ENCODE measurements at regions not wholly inside any gene's neighbourhood (a gene's known extent, or its start where the extent isn't known, plus 50 kb on each side); places are given as distances from the start of the nearest gene placed in this dataset.

DNA sequence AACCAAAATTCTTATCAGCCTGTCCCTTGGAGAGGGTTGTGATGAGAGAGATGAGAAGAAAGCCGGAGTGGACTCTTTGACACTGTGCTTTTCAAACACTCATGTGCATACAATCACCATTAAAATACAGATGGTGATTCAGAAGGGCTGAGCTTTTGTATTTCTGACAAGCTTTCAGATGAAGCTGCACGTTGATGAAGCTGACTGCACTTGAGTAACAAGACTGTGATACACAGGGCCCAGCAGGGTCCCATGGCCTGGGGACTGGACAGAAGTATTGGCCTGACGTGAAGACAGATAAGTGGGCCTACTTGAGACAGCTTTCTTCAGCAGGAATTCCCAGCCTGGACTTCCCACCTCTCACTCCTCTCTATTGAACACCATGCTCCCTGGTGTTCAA, 258.2 kb downstream of the CHRM3 start:
- H3K4me1 ChIP-seq (ENCODE audit: insufficient read depth, low read length), result no peaks in the 10 kb centered on the region
- no peak overlapping the region for H3K27ac ChIP-seq (ENCODE audit: low read depth, low read length)
- DNase-seq (ENCODE audit: insufficient read length, low spot score, missing footprints), result no peak
- peaks cover 3% of the 10 kb centered on the region for H3K9me3 ChIP-seq (ENCODE audit: low read depth, low read length)
- H3K79me2 ChIP-seq (ENCODE audit: insufficient read depth, low read length), result no peaks in the 10 kb centered on the region
- H2AFZ ChIP-seq (ENCODE audit: low read length), result no peak overlapping the region
- no peaks in the 10 kb centered on the region for H3K27me3 ChIP-seq (ENCODE audit: insufficient read depth, low read length)
- no peaks in the 10 kb centered on the region for H4K20me1 ChIP-seq (ENCODE audit: insufficient read depth, low read length)
- no peak overlapping the region for H3K4me3 ChIP-seq (ENCODE audit: insufficient read depth, low read length)
- TF ChIP-seq, protein P1, sequence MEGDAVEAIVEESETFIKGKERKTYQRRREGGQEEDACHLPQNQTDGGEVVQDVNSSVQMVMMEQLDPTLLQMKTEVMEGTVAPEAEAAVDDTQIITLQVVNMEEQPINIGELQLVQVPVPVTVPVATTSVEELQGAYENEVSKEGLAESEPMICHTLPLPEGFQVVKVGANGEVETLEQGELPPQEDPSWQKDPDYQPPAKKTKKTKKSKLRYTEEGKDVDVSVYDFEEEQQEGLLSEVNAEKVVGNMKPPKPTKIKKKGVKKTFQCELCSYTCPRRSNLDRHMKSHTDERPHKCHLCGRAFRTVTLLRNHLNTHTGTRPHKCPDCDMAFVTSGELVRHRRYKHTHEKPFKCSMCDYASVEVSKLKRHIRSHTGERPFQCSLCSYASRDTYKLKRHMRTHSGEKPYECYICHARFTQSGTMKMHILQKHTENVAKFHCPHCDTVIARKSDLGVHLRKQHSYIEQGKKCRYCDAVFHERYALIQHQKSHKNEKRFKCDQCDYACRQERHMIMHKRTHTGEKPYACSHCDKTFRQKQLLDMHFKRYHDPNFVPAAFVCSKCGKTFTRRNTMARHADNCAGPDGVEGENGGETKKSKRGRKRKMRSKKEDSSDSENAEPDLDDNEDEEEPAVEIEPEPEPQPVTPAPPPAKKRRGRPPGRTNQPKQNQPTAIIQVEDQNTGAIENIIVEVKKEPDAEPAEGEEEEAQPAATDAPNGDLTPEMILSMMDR (IDR thresholded peaks at IDR 0.05; ENCODE audit: extremely low read depth, low read depth, low read length), result no peak
- H3K36me3 ChIP-seq (ENCODE audit: insufficient read depth, low read length), result no peaks in the 10 kb centered on the region
- H3K4me2 ChIP-seq (ENCODE audit: insufficient read depth, low read length), result no peak overlapping the region

DNA sequence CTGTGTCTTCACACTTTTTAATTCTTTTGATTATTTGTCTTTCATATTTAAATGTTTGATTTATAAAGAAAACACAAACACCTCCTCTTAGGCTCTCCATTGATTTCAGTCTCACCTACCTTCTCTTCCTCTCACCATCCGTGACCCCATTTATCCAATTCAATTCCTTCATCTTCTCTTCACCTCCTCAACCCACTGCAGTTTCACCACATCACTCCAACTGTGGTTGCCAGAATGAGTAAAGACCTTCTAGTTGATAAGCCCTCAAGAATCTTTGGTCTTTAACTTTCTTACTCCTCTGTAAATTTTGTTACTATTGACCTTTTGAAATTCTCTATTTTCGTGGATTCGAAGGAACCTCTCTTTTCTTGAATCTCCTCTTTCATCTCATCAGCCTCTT, 260.7 kb downstream of the CHRM3 start:
- Histone ChIP-seq H3K4me1 (ENCODE audit: insufficient read depth, low read length) (no peaks in the 10 kb centered on the region), H3K79me2 (ENCODE audit: insufficient read depth, low read length) (no peaks in the 10 kb centered on the region), H3K4me2 (ENCODE audit: insufficient read depth, low read length) (no peak overlapping the region), H3K27me3 (ENCODE audit: insufficient read depth, low read length) (no peaks in the 10 kb centered on the region), H3K27ac (ENCODE audit: low read depth, low read length) (no peak overlapping the region), H3K4me3 (ENCODE audit: insufficient read depth, low read length) (no peak overlapping the region), H3K9me3 (ENCODE audit: low read depth, low read length) (peaks cover 3% of the 10 kb centered on the region), H3K36me3 (ENCODE audit: insufficient read depth, low read length) (no peaks in the 10 kb centered on the region), H4K20me1 (ENCODE audit: insufficient read depth, low read length) (no peaks in the 10 kb centered on the region), H2AFZ (ENCODE audit: low read length) (no peak overlapping the region)
- TF ChIP-seq, protein P1 (IDR thresholded peaks at IDR 0.05; ENCODE audit: extremely low read depth, low read depth, low read length), result no peak
- no peak for DNase-seq (ENCODE audit: insufficient read length, low spot score, missing footprints)

DNA sequence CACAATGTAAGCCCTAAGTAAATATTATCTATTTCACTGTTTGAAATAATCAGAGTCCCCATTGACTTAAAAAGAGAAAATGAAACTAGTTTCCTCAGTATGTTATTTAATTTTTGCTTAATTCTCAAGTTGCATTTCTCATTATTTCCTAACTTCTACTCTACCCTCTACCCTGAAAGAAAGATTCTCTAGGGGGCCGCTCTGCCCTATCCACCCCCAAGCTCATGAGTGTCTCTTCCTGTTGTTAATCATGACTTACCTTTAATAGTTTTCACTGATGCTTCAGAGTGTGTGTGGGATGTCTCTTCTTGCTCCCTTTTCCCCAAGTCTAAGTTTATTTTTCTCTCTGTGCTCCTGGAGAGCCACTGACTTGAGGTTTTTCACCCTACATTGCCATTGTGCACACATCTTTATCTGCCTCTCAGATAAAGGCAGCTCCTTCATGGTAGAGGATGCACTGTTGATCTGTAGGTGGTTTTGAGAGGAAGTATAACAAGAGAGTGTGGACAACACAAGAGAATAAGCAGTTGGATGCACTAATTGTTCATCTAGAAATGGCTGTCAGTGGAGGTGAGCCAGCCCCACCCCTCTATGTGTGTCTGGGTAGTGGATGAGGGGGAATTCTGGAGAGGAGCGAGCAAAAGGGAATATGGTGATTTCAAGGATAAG, 261.7 kb downstream of the CHRM3 start:
- Histone ChIP-seq H4K20me1 (ENCODE audit: insufficient read depth, low read length) (no peaks in the 10 kb centered on the region), H2AFZ (ENCODE audit: low read length) (no peak overlapping the region), H3K36me3 (ENCODE audit: insufficient read depth, low read length) (no peaks in the 10 kb centered on the region), H3K27me3 (ENCODE audit: insufficient read depth, low read length) (no peaks in the 10 kb centered on the region), H3K4me2 (ENCODE audit: insufficient read depth, low read length) (no peak overlapping the region), H3K4me1 (ENCODE audit: insufficient read depth, low read length) (no peaks in the 10 kb centered on the region), H3K79me2 (ENCODE audit: insufficient read depth, low read length) (no peaks in the 10 kb centered on the region), H3K27ac (ENCODE audit: low read depth, low read length) (no peak overlapping the region), H3K9me3 (ENCODE audit: low read depth, low read length) (peaks cover 3% of the 10 kb centered on the region), H3K4me3 (ENCODE audit: insufficient read depth, low read length) (no peak overlapping the region)
- TF ChIP-seq, protein P1 (IDR thresholded peaks at IDR 0.05; ENCODE audit: extremely low read depth, low read depth, low read length), result no peak
- no peak for DNase-seq (ENCODE audit: insufficient read length, low spot score, missing footprints)

DNA sequence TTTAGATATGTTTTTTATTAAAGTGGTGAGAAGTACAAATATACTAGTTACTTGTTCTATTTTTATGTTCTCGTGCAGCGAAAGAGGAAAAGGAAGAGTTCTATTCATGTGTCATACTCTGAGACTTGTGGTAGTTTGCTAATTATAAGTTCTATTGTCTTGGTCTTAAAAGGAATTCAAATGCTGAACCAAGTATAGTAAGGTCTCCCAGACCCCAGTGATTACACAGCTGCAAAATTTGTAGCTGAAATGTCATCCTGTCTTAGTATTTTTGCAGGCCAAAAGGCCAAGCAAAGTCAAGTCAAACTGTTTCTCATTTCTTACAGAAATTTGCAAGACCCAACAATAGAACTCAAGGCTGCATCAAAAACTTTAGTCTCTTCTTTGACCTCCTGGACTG, 268.7 kb downstream of the CHRM3 start:
- TF ChIP-seq, protein P1 (IDR thresholded peaks at IDR 0.05; ENCODE audit: extremely low read depth, low read depth, low read length), result no peak
- no peak for DNase-seq (ENCODE audit: insufficient read length, low spot score, missing footprints)

More for the DNA sequence above, 268.7 kb downstream of the CHRM3 start:
- Histone ChIP-seq H3K4me3 (ENCODE audit: insufficient read depth, low read length) (no peak overlapping the region), H3K79me2 (ENCODE audit: insufficient read depth, low read length) (no peaks in the 10 kb centered on the region), H3K4me1 (ENCODE audit: insufficient read depth, low read length) (no peaks in the 10 kb centered on the region), H3K9me3 (ENCODE audit: low read depth, low read length) (peaks cover 2% of the 10 kb centered on the region), H3K36me3 (ENCODE audit: insufficient read depth, low read length) (no peaks in the 10 kb centered on the region), H3K27ac (ENCODE audit: low read depth, low read length) (no peak overlapping the region), H4K20me1 (ENCODE audit: insufficient read depth, low read length) (no peaks in the 10 kb centered on the region), H2AFZ (ENCODE audit: low read length) (no peak overlapping the region), H3K4me2 (ENCODE audit: insufficient read depth, low read length) (no peak overlapping the region), H3K27me3 (ENCODE audit: insufficient read depth, low read length) (no peaks in the 10 kb centered on the region)

Measured in osteoblast (primary cell).